ENCODE measurements at regions not wholly inside any gene's neighbourhood (a gene's known extent, or its start where the extent isn't known, plus 50 kb on each side); places are given as distances from the start of the nearest gene placed in this dataset.

DNA sequence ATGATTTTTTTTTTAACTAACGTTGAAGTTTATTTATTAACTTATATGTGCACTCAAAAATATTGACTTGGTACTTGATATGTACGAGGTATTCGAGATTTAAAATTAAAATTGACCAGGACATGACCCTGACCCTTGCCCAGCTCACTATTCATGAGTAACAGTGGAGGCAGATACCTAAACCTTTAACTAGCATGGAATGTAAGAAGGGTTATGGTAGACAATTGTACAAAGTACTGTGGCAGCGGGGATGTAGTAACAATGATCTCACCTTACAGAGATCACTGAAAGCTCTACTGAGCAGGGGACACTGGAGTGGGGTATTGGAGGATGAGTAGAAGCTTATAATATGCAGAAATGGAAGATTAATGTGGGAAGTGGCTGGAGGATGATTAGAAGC lies 60.8 kb downstream of the ADRA2A start:
- TF ChIP-seq CTCF (IDR thresholded peaks at IDR 0.05) (no peak), POLR2A (IDR thresholded peaks at IDR 0.05) (no peak), EP300 (IDR thresholded peaks at IDR 0.05) (no peak)
